ENCODE measurements at regions not wholly inside any gene's neighbourhood (a gene's known extent, or its start where the extent isn't known, plus 50 kb on each side); places are given as distances from the start of the nearest gene placed in this dataset.

- no peak overlapping the region for H3K27ac Mint-ChIP-seq (ENCODE audit: unreplicated experiment)
- peaks cover 2% of the 10 kb centered on the region for H3K4me1 Mint-ChIP-seq
- no peak for TF ChIP-seq CTCF (conservative IDR thresholded peaks at IDR 0.05)
- peaks cover 5% of the 10 kb centered on the region for H3K9me3 Mint-ChIP-seq
- H3K36me3 Mint-ChIP-seq (ENCODE audit: low read depth) = no peaks in the 10 kb centered on the region
- H3K27me3 Mint-ChIP-seq (ENCODE audit: low read depth) = no peaks in the 10 kb centered on the region
- H3K4me3 Mint-ChIP-seq = no peak overlapping the region
- no peak for DNase-seq (ENCODE audit: low read depth, low spot score)
These were observed 297.3 kb downstream of the IKZF2 start for GRCh38 chr2:212854116-212854515.

GRCh38 chr2:212845941-212846340 is 305.5 kb downstream of the IKZF2 start:
- H3K4me1 Mint-ChIP-seq = peaks cover 4% of the 10 kb centered on the region
- H3K4me3 Mint-ChIP-seq = no peak overlapping the region
- TF ChIP-seq CTCF (conservative IDR thresholded peaks at IDR 0.05) = no peak
- no peak for DNase-seq (ENCODE audit: low read depth, low spot score)
- H3K27ac Mint-ChIP-seq (ENCODE audit: unreplicated experiment) = no peak overlapping the region
- no peaks in the 10 kb centered on the region for H3K27me3 Mint-ChIP-seq (ENCODE audit: low read depth)
- no peaks in the 10 kb centered on the region for H3K36me3 Mint-ChIP-seq (ENCODE audit: low read depth)
- H3K9me3 Mint-ChIP-seq = peaks cover 3% of the 10 kb centered on the region

- H3K27me3 Mint-ChIP-seq (ENCODE audit: low read depth) = no peaks in the 10 kb centered on the region
- no peak overlapping the region for H3K4me3 Mint-ChIP-seq
- no peak overlapping the region for H3K27ac Mint-ChIP-seq (ENCODE audit: unreplicated experiment)
- no peaks in the 10 kb centered on the region for H3K4me1 Mint-ChIP-seq
- no peak for TF ChIP-seq CTCF (conservative IDR thresholded peaks at IDR 0.05)
- no peaks in the 10 kb centered on the region for H3K36me3 Mint-ChIP-seq (ENCODE audit: low read depth)
- H3K9me3 Mint-ChIP-seq = peaks cover 3% of the 10 kb centered on the region
- no peak for DNase-seq (ENCODE audit: low read depth, low spot score)
These were observed 305.0 kb upstream of the ERBB4 start for GRCh38 chr2:212843409-212844199.

- no peak for DNase-seq (ENCODE audit: low read depth, low spot score)
- Mint-ChIP-seq H3K4me1 (no peaks in the 10 kb centered on the region), H3K9me3 (peaks cover 3% of the 10 kb centered on the region), H3K36me3 (ENCODE audit: low read depth) (no peaks in the 10 kb centered on the region), H3K27ac (ENCODE audit: unreplicated experiment) (no peak overlapping the region), H3K4me3 (no peak overlapping the region), H3K27me3 (ENCODE audit: low read depth) (no peaks in the 10 kb centered on the region)
- no peak for TF ChIP-seq CTCF (conservative IDR thresholded peaks at IDR 0.05)
These were observed 304.1 kb upstream of the ERBB4 start for GRCh38 chr2:212842544-212843185.

- Mint-ChIP-seq H3K9me3 (peaks cover 3% of the 10 kb centered on the region), H3K27me3 (ENCODE audit: low read depth) (no peaks in the 10 kb centered on the region), H3K36me3 (ENCODE audit: low read depth) (no peaks in the 10 kb centered on the region), H3K27ac (ENCODE audit: unreplicated experiment) (no peak overlapping the region), H3K4me3 (no peak overlapping the region), H3K4me1 (no peaks in the 10 kb centered on the region)
- no peak for TF ChIP-seq CTCF (conservative IDR thresholded peaks at IDR 0.05)
- no peak for DNase-seq (ENCODE audit: low read depth, low spot score)
These were observed 302.9 kb upstream of the ERBB4 start for GRCh38 chr2:212841460-212841859.

All from neural crest cell (in vitro differentiated cells).